K562 (cell line): ENCODE measurements at regions not wholly inside any gene's neighbourhood (a gene's known extent, or its start where the extent isn't known, plus 50 kb on each side); places are given as distances from the start of the nearest gene placed in this dataset.

Experiments
- ATAC-seq: fragments of 200-7000 bp; cut with Tn5 transposase; 3 replicates; pipeline ENCODE4 v1.9.1; 2020; ENCODE audit warnings: moderate library complexity
- BruUV-seq: library from RNA; stranded (reverse); fragments of 400-500 nt; replicated peaks from 2 replicates; lab custom pipeline; 2021; lab: Mats Ljungman, UMichigan
- CTCF ChIA-PET: fragments of 300-600 bp; formaldehyde crosslinking; extraction: SDS; loops from one replicate; lab custom pipeline; 2021; ENCODE audit warnings: low intra/inter-chr PET ratio; lab: Yijun Ruan, JAX
- POLR2A ChIA-PET: fragments of 300-600, 350-650 bp; sonication (Branson Sonifier 250); formaldehyde crosslinking; extraction: SDS; loops from one replicate; lab custom pipeline; 2021; ENCODE audit warnings: antibody characterized with exemption, inconsistent platforms; lab: Yijun Ruan, JAX
- DNase-seq, 4 experiments: peaks; one replicate each; pipeline versions ENCODE4 v3.0.0 to v3.0.0-alpha.2; 2011 to 2018; ENCODE audit warnings: low spot score in 3 of 4, mixed read lengths in 3 of 4; ENCODE audit errors: extremely low read depth in 1 of 4
- FAIRE-seq: peaks from 2 replicates; lab custom pipeline; 2011; peaks lifted over from hg19 to GRCh38; lab: Jason Lieb, UNC
- H2AFZ ChIP-seq: 2 replicates; pipeline ENCODE4 v1.6.0; 2011; ENCODE audit warnings: low read depth, low read length, control low read depth, inconsistent platforms
- H3K27ac ChIP-seq: fragments of 200-600 bp; 3 replicates; pipeline ENCODE4 v1.8.0; 2011; ENCODE audit warnings: low read depth, mild to moderate bottlenecking, control low read depth, inconsistent platforms, low read length, moderate library complexity, mixed read lengths; ENCODE audit errors: extremely low read depth
- H3K27me3 ChIP-seq, 2 experiments: fragments of 300-600 bp in 1 of 2; 2 replicates in 1 of 2; 3 replicates in 1 of 2; pipeline versions ENCODE4 v1.6.0 to v1.8.0; 2011; ENCODE audit warnings: inconsistent platforms in 2 of 2, low read length in 2 of 2, mild to moderate bottlenecking in 1 of 2, mixed read lengths in 1 of 2, moderate library complexity in 1 of 2; ENCODE audit not compliant: control insufficient read depth in 2 of 2, insufficient read depth in 2 of 2
- H3K36me3 ChIP-seq: fragments of 300-600 bp; 3 replicates; pipeline ENCODE4 v1.8.0; 2011; ENCODE audit warnings: mild to moderate bottlenecking, low read length, inconsistent platforms; ENCODE audit not compliant: control insufficient read depth, insufficient read depth
- H3K4me1 ChIP-seq, 2 experiments: fragments of 200-600 bp in 1 of 2; replicated peaks in 1 of 2; 2 replicates in 1 of 2; 3 replicates in 1 of 2; pipeline versions ENCODE4 v1.5.1 to v1.8.0; 2011; ENCODE audit warnings: inconsistent platforms in 2 of 2, low read length in 2 of 2, mild to moderate bottlenecking in 1 of 2, mixed read lengths in 1 of 2, moderate library complexity in 1 of 2; ENCODE audit not compliant: control insufficient read depth in 2 of 2, insufficient read depth in 2 of 2
- H3K4me2 ChIP-seq: 2 replicates; pipeline ENCODE4 v1.6.1; 2011; ENCODE audit warnings: low read length, control low read depth, inconsistent platforms, mixed read lengths; ENCODE audit not compliant: insufficient read depth
- H3K4me3 ChIP-seq: fragments of 200-600 bp; sonication (generic), shearing (Covaris generic); 2 replicates; pipeline ENCODE4 v1.5.1; 2016; ENCODE audit warnings: control low read depth, inconsistent platforms
- H3K79me2 ChIP-seq: fragments of 200-600 bp; 3 replicates; pipeline ENCODE4 v1.8.0; 2011; ENCODE audit warnings: low read length, inconsistent platforms; ENCODE audit not compliant: control insufficient read depth, insufficient read depth
- H3K9ac ChIP-seq, 2 experiments: 2 replicates each; pipeline versions ENCODE4 v1.6.0 to v1.6.1; 2011; ENCODE audit warnings: low read depth in 2 of 2, low read length in 2 of 2, control low read depth in 1 of 2, inconsistent platforms in 1 of 2, mild to moderate bottlenecking in 1 of 2, mixed read lengths in 1 of 2; ENCODE audit not compliant: insufficient read depth in 1 of 2
- H3K9me1 ChIP-seq: one replicate; pipeline ENCODE4 v1.6.0; 2011; ENCODE audit warnings: inconsistent platforms, mild to moderate bottlenecking, low read length, moderate library complexity; ENCODE audit not compliant: control insufficient read depth, insufficient read depth
- H3K9me3 ChIP-seq: replicated peaks from 2 replicates; pipeline ENCODE4 v1.5.1; 2011; ENCODE audit warnings: low read depth, low read length, inconsistent platforms; ENCODE audit not compliant: control insufficient read depth, insufficient read depth
- H4K20me1 ChIP-seq: replicated peaks from 2 replicates; pipeline ENCODE4 v1.6.1; 2011; ENCODE audit warnings: low read length, inconsistent platforms, mixed read lengths; ENCODE audit not compliant: control insufficient read depth, insufficient read depth
- GTF2E2 ChIP-seq: fragments of 200-800 bp; sonication (Bioruptor generic); IDR thresholded peaks from 2 replicates; pipeline ENCODE4 v1.6.1; 2016; ENCODE audit warnings: missing genetic modification characterization, missing compliant biosample characterization
- HMG20B ChIP-seq: fragments of 250-450 bp; sonication (Bioruptor Pico); IDR thresholded peaks from 2 replicates; pipeline ENCODE4 v1.5.0; 2021; ENCODE audit warnings: mild to moderate bottlenecking
- MYC ChIP-seq, 2 experiments: fragments of 250-450 bp in 1 of 2; sonication (Bioruptor Pico) in 1 of 2; IDR thresholded peaks; 2 replicates each; pipeline versions ENCODE4 v1.5.1 to v1.6.1; 2012 to 2021; ENCODE audit warnings: low read depth in 2 of 2, borderline replicate concordance in 1 of 2, improper control_type of control experiment in 1 of 2, low read length in 1 of 2, mild to moderate bottlenecking in 1 of 2, moderate library complexity in 1 of 2
- NUFIP1 ChIP-seq: fragments of 450-650 bp; IDR thresholded peaks from 2 replicates; pipeline ENCODE4 v1.6.1; 2018; ENCODE audit not compliant: partially characterized antibody
- PRPF4 ChIP-seq: fragments of 200-400 bp; formaldehyde crosslinking; IDR thresholded peaks from one replicate; pipeline ENCODE4 v1.6.1; 2017; ENCODE audit warnings: low read length, low read depth, mild to moderate bottlenecking; ENCODE audit not compliant: insufficient read depth, poor library complexity, severe bottlenecking
- TAL1 ChIP-seq: fragments of 450-650 bp; IDR thresholded peaks from 2 replicates; pipeline ENCODE4 v1.6.1; 2016; ENCODE audit warnings: mild to moderate bottlenecking
- XRCC4 ChIP-seq: IDR thresholded peaks from one replicate; pipeline ENCODE4 v1.6.1; 2011; ENCODE audit not compliant: insufficient read depth, insufficient read length; ENCODE audit errors: extremely low read depth
- ZBTB12 ChIP-seq: fragments of 250-450 bp; sonication (Bioruptor Pico); IDR thresholded peaks from 2 replicates; pipeline ENCODE4 v1.4.0; 2020
- ZNF347 ChIP-seq: fragments of 450-650 bp; formaldehyde crosslinking; IDR thresholded peaks from 2 replicates; pipeline ENCODE4 v1.4.0; 2020; ENCODE audit warnings: low read depth, mild to moderate bottlenecking, moderate library complexity
- ZNF551 ChIP-seq: fragments of 250-450 bp; sonication (Bioruptor Pico); IDR thresholded peaks from 2 replicates; pipeline ENCODE4 v1.5.0; 2021; ENCODE audit warnings: mild to moderate bottlenecking, moderate library complexity
- ZNF717 ChIP-seq: fragments of 250-450 bp; sonication (Bioruptor Pico); IDR thresholded peaks from 2 replicates; pipeline ENCODE4 v1.5.0; 2021
- WGBS: fragments of 100-300 bp; shearing (Covaris generic); methylation state at CpG from one replicate; pipeline ENCODE4 v1.1.6; 2016; ENCODE audit warnings: low coverage, mixed read lengths; ENCODE audit not compliant: insufficient coverage; ENCODE audit errors: missing lambda C conversion rate; 5-methylcytosine and 5-hydroxymethylcytosine counted together
- in situ Hi-C: fragments of 300-500 bp; cut with MboI; formaldehyde crosslinking; loops from 4 replicates; pipeline ENCODE4 v1.15.0; 2018; ENCODE audit warnings: inconsistent platforms, mixed read lengths
- intact Hi-C: fragments of 100-400 bp; cut with micrococcal nuclease; formaldehyde crosslinking; loops from 2 replicates; pipeline ENCODE4 v1.14.2; 2022
- TF ChIP-seq, protein P1 (sequence below): fragments of 450-650 bp; IDR thresholded peaks from 2 replicates; pipeline ENCODE4 v1.7.0; 2016; ENCODE audit warnings: borderline replicate concordance
- TF ChIP-seq, protein P2 (sequence below): fragments of 250-450 bp; sonication (Bioruptor Pico); IDR thresholded peaks from 2 replicates; pipeline ENCODE4 v1.8.0; 2021; ENCODE audit warnings: borderline replicate concordance, mild to moderate bottlenecking, moderate library complexity; ENCODE audit not compliant: poor library complexity, severe bottlenecking

GRCh38 chr1:81424816-81425215 is 375.9 kb upstream of the ADGRL2 start:
- no peaks in the 10 kb centered on the region for H3K9me3 ChIP-seq
- in situ Hi-C loops (no loop called here), intact Hi-C loops (no loop called here)
- no TSS peak for BruUV-seq
- H2AFZ ChIP-seq, result no peak overlapping the region
- ATAC-seq, result no peak
- no peaks in the 10 kb centered on the region for H3K9me1 ChIP-seq
- WGBS, result 0% methylated on average over 2 of the region's 2 CpGs
- CTCF ChIA-PET, result no interaction called here
- H3K4me1 ChIP-seq, result no peaks in the 10 kb centered on the region
- no peak overlapping the region for H3K4me2 ChIP-seq
- POLR2A ChIA-PET, result no interaction called here
- TF ChIP-seq ZNF347 (CRISPR knock-in tag) (no peak), PRPF4 (no peak)
- TF ChIP-seq, protein P1, sequence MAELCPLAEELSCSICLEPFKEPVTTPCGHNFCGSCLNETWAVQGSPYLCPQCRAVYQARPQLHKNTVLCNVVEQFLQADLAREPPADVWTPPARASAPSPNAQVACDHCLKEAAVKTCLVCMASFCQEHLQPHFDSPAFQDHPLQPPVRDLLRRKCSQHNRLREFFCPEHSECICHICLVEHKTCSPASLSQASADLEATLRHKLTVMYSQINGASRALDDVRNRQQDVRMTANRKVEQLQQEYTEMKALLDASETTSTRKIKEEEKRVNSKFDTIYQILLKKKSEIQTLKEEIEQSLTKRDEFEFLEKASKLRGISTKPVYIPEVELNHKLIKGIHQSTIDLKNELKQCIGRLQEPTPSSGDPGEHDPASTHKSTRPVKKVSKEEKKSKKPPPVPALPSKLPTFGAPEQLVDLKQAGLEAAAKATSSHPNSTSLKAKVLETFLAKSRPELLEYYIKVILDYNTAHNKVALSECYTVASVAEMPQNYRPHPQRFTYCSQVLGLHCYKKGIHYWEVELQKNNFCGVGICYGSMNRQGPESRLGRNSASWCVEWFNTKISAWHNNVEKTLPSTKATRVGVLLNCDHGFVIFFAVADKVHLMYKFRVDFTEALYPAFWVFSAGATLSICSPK, result no peak
- no peaks in the 10 kb centered on the region for H3K36me3 ChIP-seq
- H3K4me3 ChIP-seq, result no peak overlapping the region
- H3K27ac ChIP-seq, result no peak overlapping the region
- H3K27me3 ChIP-seq, result no peaks in the 10 kb centered on the region
- FAIRE-seq, result no peak
- no peaks in the 10 kb centered on the region for H3K79me2 ChIP-seq
- DNase-seq, result no peak
- H3K9ac ChIP-seq, result no peak overlapping the region
- no peaks in the 10 kb centered on the region for H4K20me1 ChIP-seq

DNA sequence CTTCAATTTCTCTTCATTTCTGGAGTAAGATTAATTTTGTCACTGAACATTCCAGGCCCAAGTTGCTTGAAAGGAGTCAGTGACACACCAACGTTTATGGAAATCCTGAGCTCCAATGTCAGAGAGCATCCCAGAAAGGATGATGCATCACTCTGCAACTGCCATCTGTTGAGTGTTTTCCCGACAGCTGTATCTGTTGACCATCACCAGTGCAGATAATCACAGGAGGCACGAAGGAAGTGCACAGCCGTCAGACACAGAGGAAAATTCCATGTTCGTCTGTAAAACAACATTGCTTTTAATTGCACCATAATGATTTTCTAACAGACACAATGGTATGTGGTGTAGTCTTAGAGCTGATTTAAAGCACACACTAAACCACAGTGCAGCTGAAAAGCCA is 376.7 kb upstream of the ADGRL2 start:
- Histone ChIP-seq H3K4me3 (no peak overlapping the region), H3K9me3 (no peaks in the 10 kb centered on the region), H3K27ac (no peak overlapping the region), H3K36me3 (no peaks in the 10 kb centered on the region), H4K20me1 (no peaks in the 10 kb centered on the region), H3K4me1 (no peaks in the 10 kb centered on the region), H3K9ac (no peak overlapping the region), H2AFZ (no peak overlapping the region), H3K9me1 (no peaks in the 10 kb centered on the region), H3K79me2 (no peaks in the 10 kb centered on the region), H3K4me2 (no peak overlapping the region), H3K27me3 (no peaks in the 10 kb centered on the region)
- intact Hi-C loops (no loop called here), in situ Hi-C loops (no loop called here)
- no peak for TF ChIP-seq XRCC4
- TF ChIP-seq, protein P2, sequence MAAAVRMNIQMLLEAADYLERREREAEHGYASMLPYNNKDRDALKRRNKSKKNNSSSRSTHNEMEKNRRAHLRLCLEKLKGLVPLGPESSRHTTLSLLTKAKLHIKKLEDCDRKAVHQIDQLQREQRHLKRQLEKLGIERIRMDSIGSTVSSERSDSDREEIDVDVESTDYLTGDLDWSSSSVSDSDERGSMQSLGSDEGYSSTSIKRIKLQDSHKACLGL (CRISPR knock-in tag), result no peak
- TF ChIP-seq TAL1, result no peak
- TF ChIP-seq ZNF551 (CRISPR knock-in tag), result no peak
- TF ChIP-seq MYC (IDR thresholded peaks at IDR 0.05; ENCODE audit: low read depth, low read length), result no peak
- TF ChIP-seq MYC (CRISPR knock-in tag; IDR thresholded peaks at IDR 0.05; ENCODE audit: borderline replicate concordance, low read depth), result no peak
- no peak for TF ChIP-seq HMG20B
- TF ChIP-seq ZBTB12 (CRISPR knock-in tag), result no peak
- TF ChIP-seq ZNF717 (CRISPR knock-in tag), result no peak
- TF ChIP-seq GTF2E2 (tag), result no peak
- no peak for TF ChIP-seq NUFIP1
- no peak for DNase-seq
- WGBS, result 0% methylated on average over 5 of the region's 5 CpGs
- POLR2A ChIA-PET, result no interaction called here
- FAIRE-seq, result no peak
- no peak for ATAC-seq
- CTCF ChIA-PET, result no interaction called here
- BruUV-seq, result no TSS peak
